GM19468 (cell line): ENCODE measurements at regions not wholly inside any gene's neighbourhood (a gene's known extent, or its start where the extent isn't known, plus 50 kb on each side); places are given as distances from the start of the nearest gene placed in this dataset.

ENCODE experiments used
- ATAC-seq: cut with Tn5 transposase; IDR thresholded peaks from one replicate; pipeline ENCODE4 v1.9.1; 2021; ENCODE audit warnings: mild to moderate bottlenecking, moderate library complexity, moderate number of reproducible peaks; ENCODE audit not compliant: unreplicated experiment; ENCODE audit errors: extremely low read depth

- no peak for ATAC-seq
Measured at GRCh38 chr16:63720848-63721247, 1401.0 kb downstream of the CDH11 start.

- no peak for ATAC-seq
Measured at GRCh38 chr16:63719926-63720325, 1401.9 kb downstream of the CDH11 start.

GRCh38 chr16:63717806-63718205, 1404.1 kb downstream of the CDH11 start:
- no peak for ATAC-seq

GRCh38 chr16:63714876-63715275, 1407.0 kb downstream of the CDH11 start:
- no peak for ATAC-seq

- no peak for ATAC-seq
Measured at GRCh38 chr16:63712725-63713124, 1409.1 kb downstream of the CDH11 start.

- no peak for ATAC-seq
Measured at GRCh38 chr16:63703612-63704011, 1418.3 kb downstream of the CDH11 start.

- no peak for ATAC-seq
Measured at GRCh38 chr16:63702981-63703590, 1418.8 kb downstream of the CDH11 start.

- ATAC-seq = no peak
Measured at GRCh38 chr16:63697736-63698135, 1424.1 kb downstream of the CDH11 start.

GRCh38 chr16:63695347-63695746, 1426.5 kb downstream of the CDH11 start:
- no peak for ATAC-seq

GRCh38 chr16:63690961-63691360, 1430.9 kb downstream of the CDH11 start:
- ATAC-seq = no peak

- no peak for ATAC-seq
Measured at GRCh38 chr16:63690267-63690666, 1431.6 kb downstream of the CDH11 start.

GRCh38 chr16:63689068-63689467, 1432.8 kb downstream of the CDH11 start:
- no peak for ATAC-seq

- ATAC-seq = no peak
Measured at GRCh38 chr16:63684149-63685101, 1437.4 kb downstream of the CDH11 start.

- ATAC-seq = no peak
Measured at GRCh38 chr16:63682844-63683243, 1439.0 kb downstream of the CDH11 start.

GRCh38 chr16:63672493-63672892, 1449.4 kb downstream of the CDH11 start:
- ATAC-seq = no peak

GRCh38 chr16:63663155-63663554, 1458.7 kb downstream of the CDH11 start:
- ATAC-seq = no peak

GRCh38 chr16:63655846-63656245, 1466.0 kb downstream of the CDH11 start:
- no peak for ATAC-seq

GRCh38 chr16:63653044-63653839, 1468.6 kb downstream of the CDH11 start:
- no peak for ATAC-seq

GRCh38 chr16:63652091-63652490, 1469.8 kb downstream of the CDH11 start:
- ATAC-seq = no peak

GRCh38 chr16:63650550-63650949, 1471.3 kb downstream of the CDH11 start:
- ATAC-seq = no peak
